NOMO-1 treated with DMSO at 0.1 percent for 48 hours (cell line): ENCODE measurements at regions not wholly inside any gene's neighbourhood (a gene's known extent, or its start where the extent isn't known, plus 50 kb on each side); places are given as distances from the start of the nearest gene placed in this dataset.

Experiments used
- DNase-seq: peaks from one replicate; lab custom pipeline; 2025; ENCODE audit not compliant: unreplicated experiment; lab: John Stamatoyannopoulos, UW

GRCh38 chr6:7047966-7048365, 59.8 kb upstream of the RREB1 start:
- DNase-seq = peak; percentile 54

- DNase-seq = no peak
These were observed 58.9 kb upstream of the RREB1 start for GRCh38 chr6:7048894-7049293.

DNA sequence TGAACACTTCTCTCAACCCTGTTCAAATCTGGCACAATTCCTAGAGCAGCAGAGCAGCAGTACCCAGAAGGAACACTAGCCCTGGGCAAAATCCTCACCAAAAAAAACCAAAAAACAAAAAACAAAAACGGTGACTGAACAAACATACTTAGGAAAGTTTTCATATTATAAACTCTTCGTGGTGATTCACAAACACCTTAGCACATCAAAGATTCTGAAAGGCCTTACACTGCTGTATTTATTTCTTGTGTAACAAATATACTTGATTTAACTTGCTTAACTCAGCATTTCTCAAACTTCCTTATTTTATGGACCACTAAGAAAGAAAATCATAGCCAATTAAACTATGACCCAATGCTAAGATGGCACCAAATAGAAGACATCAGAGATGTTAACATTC, 57.8 kb upstream of the RREB1 start:
- peak; percentile 86 for DNase-seq

- DNase-seq = peak; percentile 44
These were observed 56.6 kb upstream of the RREB1 start for GRCh38 chr6:7050872-7051779.

- DNase-seq = peak; percentile 48
These were observed 55.9 kb upstream of the RREB1 start for GRCh38 chr6:7051780-7052442.

DNA sequence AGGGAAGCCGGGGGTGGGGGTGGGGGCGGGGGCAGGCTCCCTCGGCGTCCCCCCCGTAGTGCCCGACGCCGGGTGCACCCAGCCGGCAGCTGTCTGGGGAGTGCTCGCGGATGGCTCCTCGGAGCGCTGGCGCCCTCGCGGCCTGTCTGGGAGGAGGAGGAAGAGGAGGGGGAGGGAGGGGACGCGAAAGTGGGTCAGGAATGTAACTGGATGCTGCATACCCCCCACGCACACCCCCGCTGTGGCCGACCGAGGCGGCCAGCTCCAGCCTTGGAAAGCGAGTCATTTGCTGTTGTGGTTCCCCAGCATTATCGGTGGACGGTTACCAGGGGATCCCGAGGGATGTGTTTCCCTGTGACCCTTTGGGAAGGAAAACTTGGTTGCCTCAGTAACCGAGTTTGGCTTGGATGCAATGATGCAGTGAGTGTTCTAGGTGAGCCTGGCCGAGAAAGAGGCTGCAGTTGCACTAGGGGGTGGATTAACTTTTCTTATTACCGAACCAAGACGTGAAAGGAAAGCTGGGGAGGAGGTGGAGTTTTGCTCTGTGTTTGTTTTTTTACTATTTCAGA, 55.2 kb upstream of the RREB1 start:
- DNase-seq = peak; percentile 20

- no peak for DNase-seq
These were observed 54.5 kb upstream of the RREB1 start for GRCh38 chr6:7053125-7053774.
